IMR-90 (cell line): ENCODE measurements at regions not wholly inside any gene's neighbourhood (a gene's known extent, or its start where the extent isn't known, plus 50 kb on each side); places are given as distances from the start of the nearest gene placed in this dataset.

Source experiments
- ATAC-seq: fragments of 200-7000 bp; cut with Tn5 transposase; 2 replicates; pipeline ENCODE4 v1.9.1; 2020; ENCODE audit warnings: low read depth, mild to moderate bottlenecking, moderate library complexity
- BruUV-seq: library from RNA; stranded (reverse); fragments of 400-500 nt; replicated peaks from 2 replicates; lab custom pipeline; 2021; lab: Mats Ljungman, UMichigan
- CTCF ChIA-PET: fragments of 300-600 bp; formaldehyde crosslinking; extraction: SDS; loops from one replicate; lab custom pipeline; 2021; ENCODE audit warnings: antibody characterized with exemption; lab: Yijun Ruan, JAX
- POLR2A ChIA-PET: fragments of 300-600 bp; sonication (Branson Sonifier 250); formaldehyde crosslinking; loops from one replicate; lab custom pipeline; 2022; ENCODE audit warnings: antibody characterized with exemption; ENCODE audit not compliant: unreplicated experiment; lab: Charles Lee
- DNase-seq: peaks from one replicate; pipeline ENCODE4 v3.0.0; 2013
- H2AFZ ChIP-seq: replicated peaks from 2 replicates; pipeline ENCODE3; 2013; ENCODE audit warnings: low read length, mild to moderate bottlenecking; ENCODE audit not compliant: poor library complexity
- H2AK5ac ChIP-seq: 2 replicates; pipeline ENCODE4 v1.6.1; 2013; ENCODE audit warnings: low read depth, low read length, inconsistent platforms
- H2AK9ac ChIP-seq: replicated peaks from 2 replicates; pipeline ENCODE3; 2013; ENCODE audit warnings: mild to moderate bottlenecking, low read depth, low read length, moderate library complexity; ENCODE audit not compliant: poor library complexity
- H2BK120ac ChIP-seq: 2 replicates; pipeline ENCODE4 v1.6.1; 2013; ENCODE audit warnings: low read depth, low read length, inconsistent platforms
- H2BK15ac ChIP-seq: 3 replicates; pipeline ENCODE4 v1.6.1; 2013; ENCODE audit warnings: low read depth, low read length, inconsistent platforms
- H2BK20ac ChIP-seq: 2 replicates; pipeline ENCODE4 v1.6.1; 2013; ENCODE audit warnings: low read depth, mild to moderate bottlenecking, inconsistent platforms, low read length, moderate library complexity
- H2BK5ac ChIP-seq: 2 replicates; pipeline ENCODE4 v1.6.1; 2013; ENCODE audit warnings: mild to moderate bottlenecking, low read depth, low read length, inconsistent platforms; ENCODE audit not compliant: poor library complexity, severe bottlenecking
- H3K14ac ChIP-seq: replicated peaks from 2 replicates; pipeline ENCODE4 v1.6.1; 2013; ENCODE audit warnings: low read depth, low read length, inconsistent platforms
- H3K18ac ChIP-seq: 2 replicates; pipeline ENCODE4 v1.6.1; 2013; ENCODE audit warnings: low read depth, low read length, control low read depth
- H3K23ac ChIP-seq: 2 replicates; pipeline ENCODE4 v1.6.1; 2013; ENCODE audit warnings: low read depth, low read length, inconsistent platforms
- H3K27ac ChIP-seq: 2 replicates; pipeline ENCODE4 v1.5.1; 2013; ENCODE audit warnings: mild to moderate bottlenecking, control low read depth, low read length; ENCODE audit not compliant: insufficient read depth
- H3K27me3 ChIP-seq: 2 replicates; pipeline ENCODE4 v1.6.1; 2013; ENCODE audit warnings: low read length; ENCODE audit not compliant: control insufficient read depth, insufficient read depth
- H3K36me3 ChIP-seq: 2 replicates; pipeline ENCODE4 v1.6.1; 2013; ENCODE audit warnings: low read length, mixed read lengths; ENCODE audit not compliant: control insufficient read depth, insufficient read depth
- H3K4ac ChIP-seq: 2 replicates; pipeline ENCODE4 v1.6.1; 2013; ENCODE audit warnings: low read depth, low read length, inconsistent platforms
- H3K4me1 ChIP-seq: 2 replicates; pipeline ENCODE4 v1.6.1; 2013; ENCODE audit warnings: low read length, mixed read lengths; ENCODE audit not compliant: control insufficient read depth, insufficient read depth
- H3K4me2 ChIP-seq: 2 replicates; pipeline ENCODE4 v1.6.1; 2013; ENCODE audit warnings: low read depth, mild to moderate bottlenecking, control low read depth, low read length, moderate library complexity
- H3K4me3 ChIP-seq: 2 replicates; pipeline ENCODE4 v1.5.1; 2013; ENCODE audit warnings: low read depth, mild to moderate bottlenecking, control low read depth, low read length, moderate library complexity; ENCODE audit not compliant: insufficient read depth
- H3K56ac ChIP-seq: 2 replicates; pipeline ENCODE4 v1.6.1; 2013; ENCODE audit warnings: low read length, inconsistent platforms; ENCODE audit not compliant: insufficient read depth; ENCODE audit errors: extremely low read depth
- H3K79me1 ChIP-seq, 2 experiments: 2 replicates each; pipeline ENCODE4 v1.6.1; 2013; ENCODE audit warnings: low read length in 2 of 2, inconsistent platforms in 1 of 2, low read depth in 1 of 2
- H3K9ac ChIP-seq: 2 replicates; pipeline ENCODE4 v1.6.1; 2013; ENCODE audit warnings: low read depth, low read length, control low read depth
- H3K9me1 ChIP-seq: 2 replicates; pipeline ENCODE4 v1.6.1; 2013; ENCODE audit warnings: low read length, inconsistent platforms; ENCODE audit not compliant: insufficient read depth
- H3K9me3 ChIP-seq: 2 replicates; pipeline ENCODE4 v1.6.1; 2013; ENCODE audit warnings: low read length; ENCODE audit not compliant: control insufficient read depth, insufficient read depth
- H4K20me1 ChIP-seq: 2 replicates; pipeline ENCODE4 v1.6.1; 2013; ENCODE audit warnings: low read length, inconsistent platforms; ENCODE audit not compliant: insufficient read depth
- H4K5ac ChIP-seq: 2 replicates; pipeline ENCODE4 v1.6.1; 2013; ENCODE audit warnings: mild to moderate bottlenecking, low read depth, low read length, control low read depth
- H4K8ac ChIP-seq, 2 experiments: 2 replicates each; pipeline ENCODE4 v1.6.1; 2013; ENCODE audit warnings: low read depth in 2 of 2, low read length in 2 of 2, control low read depth in 1 of 2, inconsistent platforms in 1 of 2
- H4K91ac ChIP-seq: 2 replicates; pipeline ENCODE4 v1.6.1; 2013; ENCODE audit warnings: low read depth, low read length, inconsistent platforms; ENCODE audit not compliant: insufficient read depth
- BHLHE40 ChIP-seq: fragments of 150-350 bp; IDR thresholded peaks from 2 replicates; pipeline ENCODE4 v1.6.1; 2016; ENCODE audit warnings: mild to moderate bottlenecking, low read depth, low read length
- CEBPB ChIP-seq: IDR thresholded peaks from 2 replicates; pipeline ENCODE4 v1.6.1; 2012; ENCODE audit warnings: low read depth, low read length, improper control_type of control experiment
- CHD1 ChIP-seq: IDR thresholded peaks from 2 replicates; pipeline ENCODE4 v1.6.1; 2012; ENCODE audit warnings: low read depth, low read length, improper control_type of control experiment
- RAD21 ChIP-seq: IDR thresholded peaks from 2 replicates; pipeline ENCODE4 v1.6.1; 2012; ENCODE audit warnings: low read length, improper control_type of control experiment
- RCOR1 ChIP-seq: IDR thresholded peaks from 2 replicates; pipeline ENCODE4 v1.6.1; 2012; ENCODE audit warnings: mild to moderate bottlenecking, low read length, improper control_type of control experiment; ENCODE audit not compliant: insufficient replicate concordance
- SMC3 ChIP-seq: fragments of 150-350 bp; IDR thresholded peaks from 2 replicates; pipeline ENCODE4 v1.6.1; 2016; ENCODE audit warnings: low read depth, mild to moderate bottlenecking, antibody characterized with exemption, low read length, moderate library complexity
- WGBS, 2 experiments: methylation state at CpG; one replicate each; pipeline versions ENCODE4 v1.1.5 to v1.1.7; 2013; ENCODE audit warnings: missing lambda C conversion rate in 2 of 2; ENCODE audit not compliant: insufficient read length in 1 of 2; ENCODE audit errors: extremely low coverage in 2 of 2; 5-methylcytosine and 5-hydroxymethylcytosine counted together
- dilution Hi-C: fragments of 300-500 bp; cut with HindIII; formaldehyde crosslinking; loops from one replicate; pipeline ENCODE4 v1.14.3; 2018; ENCODE audit warnings: low sequenced_read_pairs; ENCODE audit not compliant: unreplicated experiment
- in situ Hi-C: fragments of 300-500 bp; cut with MboI; formaldehyde crosslinking; loops from 3 replicates; pipeline ENCODE4 v1.14.3; 2019; ENCODE audit warnings: low sequenced_read_pairs, inconsistent platforms, mixed read lengths
- intact Hi-C: fragments of 100-400 bp; cut with micrococcal nuclease; formaldehyde crosslinking; loops from 2 replicates; pipeline ENCODE4 v1.10.0; 2022
- TF ChIP-seq, protein P1 (sequence below): conservative IDR thresholded peaks from 2 replicates; pipeline ENCODE4 v1.5.1; 2012; ENCODE audit warnings: mild to moderate bottlenecking, low read depth, low read length, improper control_type of control experiment

DNA sequence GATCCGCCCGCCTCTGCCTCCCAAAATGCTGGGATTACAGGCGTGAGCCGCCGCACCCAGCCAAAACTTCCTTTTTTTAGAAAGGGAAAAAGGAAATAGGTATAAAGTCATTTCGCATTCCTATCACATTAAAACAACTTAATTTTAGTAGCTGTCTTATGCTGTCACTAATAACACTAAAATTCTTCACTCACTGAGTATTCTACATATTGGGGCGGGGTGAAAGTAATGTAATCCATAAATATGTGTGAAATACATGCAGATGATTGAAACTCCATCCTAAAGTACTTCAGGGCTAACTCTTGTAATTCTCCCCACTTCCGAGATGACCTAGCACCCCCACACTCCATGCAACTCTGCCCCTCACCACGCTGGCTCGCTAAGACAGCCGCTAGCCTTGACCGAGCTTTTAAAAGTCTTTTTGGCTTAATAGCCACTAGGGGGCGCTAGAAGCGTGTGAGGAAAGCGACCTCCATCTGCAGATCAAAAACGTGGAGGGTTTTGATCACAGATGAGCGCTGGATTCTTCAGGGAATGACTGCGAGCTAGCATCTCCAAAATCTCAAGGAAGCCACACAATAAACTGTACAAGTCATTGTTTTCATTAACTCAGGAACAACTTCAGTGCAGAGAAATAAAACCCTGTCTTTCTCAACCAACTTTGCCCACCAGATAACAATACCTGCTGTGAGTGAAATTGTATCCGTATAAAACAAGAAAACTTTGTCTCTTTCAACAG, 129.3 kb upstream of the IGF1R start:
- in situ Hi-C loops (loop anchor here (5.0 to 10.0 kb wide), 2 partner anchors 326 to 558 kb away; no protein-coding TSS in a partner anchor), intact Hi-C loops (loop anchor here (1.0 to 10.0 kb wide), 5 partner anchors 128 to 696 kb away; no protein-coding TSS in a partner anchor)
- POLR2A ChIA-PET = no interaction called here

More for the DNA sequence above, 129.3 kb upstream of the IGF1R start:
- Histone ChIP-seq H4K5ac (no peak overlapping the region), H2BK5ac (no peak overlapping the region), H3K27me3 (peaks cover 4% of the 10 kb centered on the region), H3K4me1 (no peaks in the 10 kb centered on the region), H2AK9ac (no peak overlapping the region), H3K36me3 (no peaks in the 10 kb centered on the region), H3K9me3 (no peaks in the 10 kb centered on the region), H2BK20ac (peak overlapping the region; percentile 11; the same call in 1 of the 2 replicates), H4K8ac (no peak overlapping the region), H3K4me2 (peak overlapping the region; percentile 33), H3K9ac (no peak overlapping the region), H3K23ac (no peak overlapping the region), H2AFZ (peak overlapping the region; percentile 60), H3K4me3 (no peak overlapping the region), H2BK15ac (no peak overlapping the region), H3K18ac (no peak overlapping the region), H3K4ac (no peak overlapping the region), H3K27ac (no peak overlapping the region), H2AK5ac (no peak overlapping the region), H3K79me1 (no peaks in the 10 kb centered on the region), H3K56ac (no peak overlapping the region), H3K9me1 (no peaks in the 10 kb centered on the region), H3K14ac (no peak overlapping the region), H2BK120ac (no peak overlapping the region), H4K91ac (no peak overlapping the region), H4K20me1 (no peaks in the 10 kb centered on the region)
- BruUV-seq = no TSS peak
- ATAC-seq (peak; percentile 94), DNase-seq (peak; percentile 76)
- peak; percentile 67 for TF ChIP-seq SMC3
- no peak for TF ChIP-seq RCOR1
- TF ChIP-seq BHLHE40 = no peak
- TF ChIP-seq, protein P1, sequence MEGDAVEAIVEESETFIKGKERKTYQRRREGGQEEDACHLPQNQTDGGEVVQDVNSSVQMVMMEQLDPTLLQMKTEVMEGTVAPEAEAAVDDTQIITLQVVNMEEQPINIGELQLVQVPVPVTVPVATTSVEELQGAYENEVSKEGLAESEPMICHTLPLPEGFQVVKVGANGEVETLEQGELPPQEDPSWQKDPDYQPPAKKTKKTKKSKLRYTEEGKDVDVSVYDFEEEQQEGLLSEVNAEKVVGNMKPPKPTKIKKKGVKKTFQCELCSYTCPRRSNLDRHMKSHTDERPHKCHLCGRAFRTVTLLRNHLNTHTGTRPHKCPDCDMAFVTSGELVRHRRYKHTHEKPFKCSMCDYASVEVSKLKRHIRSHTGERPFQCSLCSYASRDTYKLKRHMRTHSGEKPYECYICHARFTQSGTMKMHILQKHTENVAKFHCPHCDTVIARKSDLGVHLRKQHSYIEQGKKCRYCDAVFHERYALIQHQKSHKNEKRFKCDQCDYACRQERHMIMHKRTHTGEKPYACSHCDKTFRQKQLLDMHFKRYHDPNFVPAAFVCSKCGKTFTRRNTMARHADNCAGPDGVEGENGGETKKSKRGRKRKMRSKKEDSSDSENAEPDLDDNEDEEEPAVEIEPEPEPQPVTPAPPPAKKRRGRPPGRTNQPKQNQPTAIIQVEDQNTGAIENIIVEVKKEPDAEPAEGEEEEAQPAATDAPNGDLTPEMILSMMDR = peak; percentile 76
- peak; percentile 80 for TF ChIP-seq RAD21
- TF ChIP-seq CEBPB = no peak
- TF ChIP-seq CHD1 = no peak
- CTCF ChIA-PET = interaction anchor here (0.5 to 2.9 kb wide), 28 partner anchors 8 to 1300 kb away, joined by 3 to 31 read pairs (median 3); partner anchors contain the start of gene IGF1R
- 0% methylated on average over 3 of the region's 19 CpGs; no CpG with 5 or more reads in 1 of the 2 experiments for WGBS, 2 experiments
- dilution Hi-C loops = no loop called here
